ENCODE measurements at regions not wholly inside any gene's neighbourhood (a gene's known extent, or its start where the extent isn't known, plus 50 kb on each side); places are given as distances from the start of the nearest gene placed in this dataset.

GRCh38 chr10:109065821-109066220 lies 857.5 kb downstream of the XPNPEP1 start (continued):
- no peak for TF ChIP-seq CEBPB (IDR thresholded peaks at IDR 0.05; ENCODE audit: low read depth)
- TF ChIP-seq, protein P1, sequence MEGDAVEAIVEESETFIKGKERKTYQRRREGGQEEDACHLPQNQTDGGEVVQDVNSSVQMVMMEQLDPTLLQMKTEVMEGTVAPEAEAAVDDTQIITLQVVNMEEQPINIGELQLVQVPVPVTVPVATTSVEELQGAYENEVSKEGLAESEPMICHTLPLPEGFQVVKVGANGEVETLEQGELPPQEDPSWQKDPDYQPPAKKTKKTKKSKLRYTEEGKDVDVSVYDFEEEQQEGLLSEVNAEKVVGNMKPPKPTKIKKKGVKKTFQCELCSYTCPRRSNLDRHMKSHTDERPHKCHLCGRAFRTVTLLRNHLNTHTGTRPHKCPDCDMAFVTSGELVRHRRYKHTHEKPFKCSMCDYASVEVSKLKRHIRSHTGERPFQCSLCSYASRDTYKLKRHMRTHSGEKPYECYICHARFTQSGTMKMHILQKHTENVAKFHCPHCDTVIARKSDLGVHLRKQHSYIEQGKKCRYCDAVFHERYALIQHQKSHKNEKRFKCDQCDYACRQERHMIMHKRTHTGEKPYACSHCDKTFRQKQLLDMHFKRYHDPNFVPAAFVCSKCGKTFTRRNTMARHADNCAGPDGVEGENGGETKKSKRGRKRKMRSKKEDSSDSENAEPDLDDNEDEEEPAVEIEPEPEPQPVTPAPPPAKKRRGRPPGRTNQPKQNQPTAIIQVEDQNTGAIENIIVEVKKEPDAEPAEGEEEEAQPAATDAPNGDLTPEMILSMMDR (IDR thresholded peaks at IDR 0.05 in 2 of 3, conservative IDR thresholded peaks at IDR 0.05 in 1 of 3; ENCODE audit: borderline replicate concordance in 1 of 3, insufficient read depth in 1 of 3, low read depth in 2 of 3, low read length in 2 of 3), result no peak

DNA sequence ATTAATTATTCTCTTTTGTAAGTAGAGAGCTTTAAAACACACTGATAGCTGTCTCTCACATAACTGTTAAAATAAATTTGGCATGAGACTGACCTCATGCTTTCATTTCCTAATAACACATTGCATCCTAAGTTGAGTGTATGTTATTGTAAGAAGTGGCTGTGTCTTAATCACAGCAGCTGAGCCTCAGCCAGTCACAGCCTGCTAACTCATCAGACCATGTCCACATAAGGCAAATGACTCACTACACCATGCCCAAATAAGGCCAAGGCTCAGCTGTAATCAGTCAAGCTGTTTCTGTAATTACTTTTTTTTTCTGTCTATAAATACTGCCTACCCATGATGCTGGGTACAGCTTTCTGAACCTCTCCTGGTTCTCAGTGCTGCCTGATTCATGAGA lies 860.9 kb downstream of the XPNPEP1 start:
- Histone ChIP-seq H3K4me3 (replicated peaks in 1 of 2; ENCODE audit: low read depth in 1 of 2, low read length in 2 of 2) (no peak overlapping the region), H4K20me1 (ENCODE audit: insufficient read depth) (no peaks in the 10 kb centered on the region), H3K9ac (ENCODE audit: low read length) (no peak overlapping the region), H3K9me3 (ENCODE audit: control insufficient read depth in 1 of 2, insufficient read depth in 1 of 2, low read depth in 1 of 2, low read length in 2 of 2) (peaks cover 21 to 31% of the 10 kb centered on the region in 2 experiments; a peak in 2 of 4 replicates), H3K4me1 (ENCODE audit: control insufficient read depth in 1 of 2, insufficient read depth in 2 of 2, low read length in 2 of 2) (no peaks in the 10 kb centered on the region), H3K4me2 (ENCODE audit: low read length) (no peak overlapping the region), H3K27ac (ENCODE audit: low read depth, low read length) (no peak overlapping the region), H3K36me3 (ENCODE audit: control insufficient read depth in 1 of 2, insufficient read depth in 2 of 2, low read length in 2 of 2) (no peaks in the 10 kb centered on the region), H3K79me2 (ENCODE audit: insufficient read depth, low read length) (no peaks in the 10 kb centered on the region), H3K27me3 (ENCODE audit: insufficient read depth, low read length) (no peaks in the 10 kb centered on the region), H2AFZ (ENCODE audit: low read depth, low read length, poor library complexity, severe bottlenecking) (no peak overlapping the region), H3K9me2 (ENCODE audit: insufficient read depth) (no peaks in the 10 kb centered on the region)
- POLR2A ChIA-PET, result no interaction called here
- ATAC-seq, result no peak
- no peak for DNase-seq (ENCODE audit: low read depth, low spot score)
- TF ChIP-seq SRF (IDR thresholded peaks at IDR 0.05; ENCODE audit: low read depth), result no peak
- TF ChIP-seq EZH2 (IDR thresholded peaks at IDR 0.05), result no peak
- no peak for TF ChIP-seq TCF7L2 (IDR thresholded peaks at IDR 0.05; ENCODE audit: borderline replicate concordance, extremely low read depth, insufficient read depth, insufficient read length)
- no peak for TF ChIP-seq POLR2AphosphoS5 (IDR thresholded peaks at IDR 0.05; ENCODE audit: low read depth, low read length)
- no peak for TF ChIP-seq SIN3A (IDR thresholded peaks at IDR 0.05; ENCODE audit: low read depth)
- no peak for TF ChIP-seq EZH2phosphoT487 (IDR thresholded peaks at IDR 0.05; ENCODE audit: borderline replicate concordance)
- TF ChIP-seq CEBPB (IDR thresholded peaks at IDR 0.05; ENCODE audit: low read depth), result no peak
- TF ChIP-seq ZNF274 (IDR thresholded peaks at IDR 0.05; ENCODE audit: low read depth, low read length), result no peak
- TF ChIP-seq, protein P2, sequence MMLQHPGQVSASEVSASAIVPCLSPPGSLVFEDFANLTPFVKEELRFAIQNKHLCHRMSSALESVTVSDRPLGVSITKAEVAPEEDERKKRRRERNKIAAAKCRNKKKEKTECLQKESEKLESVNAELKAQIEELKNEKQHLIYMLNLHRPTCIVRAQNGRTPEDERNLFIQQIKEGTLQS (IDR thresholded peaks at IDR 0.05), result no peak
- TF ChIP-seq, protein P3, sequence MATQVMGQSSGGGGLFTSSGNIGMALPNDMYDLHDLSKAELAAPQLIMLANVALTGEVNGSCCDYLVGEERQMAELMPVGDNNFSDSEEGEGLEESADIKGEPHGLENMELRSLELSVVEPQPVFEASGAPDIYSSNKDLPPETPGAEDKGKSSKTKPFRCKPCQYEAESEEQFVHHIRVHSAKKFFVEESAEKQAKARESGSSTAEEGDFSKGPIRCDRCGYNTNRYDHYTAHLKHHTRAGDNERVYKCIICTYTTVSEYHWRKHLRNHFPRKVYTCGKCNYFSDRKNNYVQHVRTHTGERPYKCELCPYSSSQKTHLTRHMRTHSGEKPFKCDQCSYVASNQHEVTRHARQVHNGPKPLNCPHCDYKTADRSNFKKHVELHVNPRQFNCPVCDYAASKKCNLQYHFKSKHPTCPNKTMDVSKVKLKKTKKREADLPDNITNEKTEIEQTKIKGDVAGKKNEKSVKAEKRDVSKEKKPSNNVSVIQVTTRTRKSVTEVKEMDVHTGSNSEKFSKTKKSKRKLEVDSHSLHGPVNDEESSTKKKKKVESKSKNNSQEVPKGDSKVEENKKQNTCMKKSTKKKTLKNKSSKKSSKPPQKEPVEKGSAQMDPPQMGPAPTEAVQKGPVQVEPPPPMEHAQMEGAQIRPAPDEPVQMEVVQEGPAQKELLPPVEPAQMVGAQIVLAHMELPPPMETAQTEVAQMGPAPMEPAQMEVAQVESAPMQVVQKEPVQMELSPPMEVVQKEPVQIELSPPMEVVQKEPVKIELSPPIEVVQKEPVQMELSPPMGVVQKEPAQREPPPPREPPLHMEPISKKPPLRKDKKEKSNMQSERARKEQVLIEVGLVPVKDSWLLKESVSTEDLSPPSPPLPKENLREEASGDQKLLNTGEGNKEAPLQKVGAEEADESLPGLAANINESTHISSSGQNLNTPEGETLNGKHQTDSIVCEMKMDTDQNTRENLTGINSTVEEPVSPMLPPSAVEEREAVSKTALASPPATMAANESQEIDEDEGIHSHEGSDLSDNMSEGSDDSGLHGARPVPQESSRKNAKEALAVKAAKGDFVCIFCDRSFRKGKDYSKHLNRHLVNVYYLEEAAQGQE (IDR thresholded peaks at IDR 0.05; ENCODE audit: low read depth), result no peak
- no peak for TF ChIP-seq CBX3 (IDR thresholded peaks at IDR 0.05; ENCODE audit: low read depth)
- no peak for TF ChIP-seq POLR2A (IDR thresholded peaks at IDR 0.05; ENCODE audit: borderline replicate concordance, extremely low read depth, insufficient read depth, insufficient read length)
- TF ChIP-seq SP1 (IDR thresholded peaks at IDR 0.05; ENCODE audit: low read depth), result no peak
- no peak for TF ChIP-seq RAD21 (IDR thresholded peaks at IDR 0.05; ENCODE audit: low read depth)
- TF ChIP-seq ZFX (IDR thresholded peaks at IDR 0.05), result no peak
- TF ChIP-seq, protein P4, sequence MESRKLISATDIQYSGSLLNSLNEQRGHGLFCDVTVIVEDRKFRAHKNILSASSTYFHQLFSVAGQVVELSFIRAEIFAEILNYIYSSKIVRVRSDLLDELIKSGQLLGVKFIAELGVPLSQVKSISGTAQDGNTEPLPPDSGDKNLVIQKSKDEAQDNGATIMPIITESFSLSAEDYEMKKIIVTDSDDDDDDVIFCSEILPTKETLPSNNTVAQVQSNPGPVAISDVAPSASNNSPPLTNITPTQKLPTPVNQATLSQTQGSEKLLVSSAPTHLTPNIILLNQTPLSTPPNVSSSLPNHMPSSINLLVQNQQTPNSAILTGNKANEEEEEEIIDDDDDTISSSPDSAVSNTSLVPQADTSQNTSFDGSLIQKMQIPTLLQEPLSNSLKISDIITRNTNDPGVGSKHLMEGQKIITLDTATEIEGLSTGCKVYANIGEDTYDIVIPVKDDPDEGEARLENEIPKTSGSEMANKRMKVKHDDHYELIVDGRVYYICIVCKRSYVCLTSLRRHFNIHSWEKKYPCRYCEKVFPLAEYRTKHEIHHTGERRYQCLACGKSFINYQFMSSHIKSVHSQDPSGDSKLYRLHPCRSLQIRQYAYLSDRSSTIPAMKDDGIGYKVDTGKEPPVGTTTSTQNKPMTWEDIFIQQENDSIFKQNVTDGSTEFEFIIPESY (IDR thresholded peaks at IDR 0.05; ENCODE audit: extremely low read depth, insufficient replicate concordance, low read length), result no peak
- no peak for TF ChIP-seq ELF1 (IDR thresholded peaks at IDR 0.05; ENCODE audit: borderline replicate concordance, low read depth)
- RAD21 ChIA-PET (ENCODE audit: low non-redundant PET in 1 of 2, low total read pairs in 2 of 2, uncharacterized antibody in 2 of 2, unreplicated experiment in 2 of 2), result no interaction called here
- CTCF ChIA-PET, result no interaction called here
- intact Hi-C loops (cut with micrococcal nuclease), result no loop called here
- BruUV-seq (replicated peaks), result no TSS peak

All from HCT116 (cell line).